ENCODE measurements at regions not wholly inside any gene's neighbourhood (a gene's known extent, or its start where the extent isn't known, plus 50 kb on each side); places are given as distances from the start of the nearest gene placed in this dataset.

DNA sequence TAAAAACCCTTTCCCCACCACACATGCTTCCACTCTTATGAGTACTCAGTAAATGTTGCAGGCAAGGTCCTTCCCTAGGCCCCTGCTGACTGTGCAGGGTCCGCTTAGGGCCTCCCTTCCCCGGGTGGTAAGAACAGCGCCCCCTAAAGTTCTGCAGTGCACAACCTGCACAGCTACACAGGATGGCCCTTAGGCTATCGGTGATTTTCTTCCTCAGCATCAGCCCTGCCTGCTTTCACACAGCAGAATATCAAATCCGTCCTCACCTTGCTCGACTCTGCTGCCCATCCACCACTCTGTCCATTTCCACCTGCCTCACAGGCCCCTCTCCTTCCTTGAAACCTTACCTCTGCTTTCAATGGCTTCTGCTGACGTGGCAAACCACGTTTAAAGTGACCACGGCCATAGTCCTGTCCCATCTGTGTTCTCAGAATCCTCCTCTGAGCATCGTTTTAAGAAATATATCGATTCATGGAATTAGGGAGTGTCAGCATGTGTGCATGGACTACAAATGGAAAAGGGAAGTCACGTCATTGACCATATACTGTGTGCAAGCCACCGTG is 51.4 kb upstream of the TMEM132E start:
- no peak for DNase-seq

DNA sequence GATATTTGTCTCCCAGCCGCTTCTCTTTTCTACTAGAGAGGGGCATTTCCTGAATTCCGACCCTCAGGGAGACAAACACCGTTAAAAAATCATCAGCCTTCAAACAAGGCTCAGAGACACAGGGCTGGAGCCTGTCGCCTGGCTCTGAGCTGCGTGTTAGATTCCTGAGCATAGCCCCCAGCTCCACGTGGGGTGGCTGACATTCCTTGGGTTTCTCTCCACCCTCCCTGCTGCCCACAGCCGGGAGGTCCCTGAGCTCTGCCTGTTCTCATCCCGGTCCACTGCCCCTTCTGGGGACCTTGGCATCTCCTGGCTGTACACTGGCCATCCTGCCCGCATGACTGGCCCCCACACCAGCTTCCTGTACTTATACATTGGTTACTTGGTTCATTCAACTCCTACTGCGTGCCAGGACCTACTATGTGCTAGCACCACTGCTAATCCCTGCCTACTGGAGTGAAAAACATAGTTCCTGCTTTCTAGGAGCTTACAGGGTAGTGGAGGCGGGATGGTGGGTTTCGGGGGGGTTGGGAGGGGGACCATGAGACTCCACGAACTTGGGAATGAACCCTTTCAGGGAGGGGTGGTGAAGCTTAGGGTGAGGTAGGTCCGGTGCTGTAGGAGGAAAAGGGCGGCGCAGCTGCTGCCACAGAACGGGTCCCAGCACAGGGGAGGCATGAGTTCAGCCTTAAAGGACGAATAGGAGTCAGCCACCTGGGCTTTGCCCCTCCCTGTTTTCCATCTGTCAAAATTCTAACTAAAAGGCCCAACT is 52.1 kb upstream of the TMEM132E start:
- no peak for DNase-seq

DNA sequence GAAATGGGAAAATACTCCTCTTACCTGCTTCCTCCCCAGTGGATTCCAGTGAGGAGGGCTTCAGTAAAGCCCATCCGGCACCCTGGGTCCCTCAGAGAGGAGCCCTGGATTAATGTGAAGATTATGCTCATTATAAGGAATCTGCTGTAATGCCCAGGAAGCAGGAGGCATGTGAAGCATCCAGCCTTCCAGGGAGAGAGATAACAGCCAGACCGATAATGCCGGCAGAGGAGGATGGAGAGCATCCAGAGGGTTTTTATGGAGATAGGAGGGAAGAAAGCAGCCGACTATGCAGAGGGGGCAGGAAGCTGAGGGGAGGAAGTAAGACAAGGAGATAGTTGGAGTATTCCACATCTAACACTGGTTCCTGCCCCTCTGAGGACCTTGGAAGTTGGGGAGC is 53.7 kb upstream of the TMEM132E start:
- no peak for DNase-seq

DNA sequence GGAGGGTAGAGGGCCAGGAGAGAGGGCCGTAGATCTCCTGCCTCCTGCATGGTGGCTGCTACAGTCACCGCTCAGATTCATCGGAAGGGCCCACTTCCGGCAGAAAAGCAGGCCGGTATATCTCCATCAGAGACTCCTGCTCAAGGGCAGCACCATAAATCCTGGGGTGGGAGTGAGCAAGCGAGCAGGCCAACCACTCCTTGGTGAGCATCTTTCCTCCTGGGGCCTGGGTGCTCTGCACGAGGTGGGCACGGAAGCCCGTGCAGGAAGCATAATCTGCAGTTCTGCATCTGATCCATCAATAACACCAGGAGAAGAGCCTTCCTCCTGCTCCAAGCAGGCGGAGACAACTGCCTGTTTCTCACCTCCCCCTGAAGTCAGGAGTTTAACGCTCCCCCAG is 57.4 kb upstream of the TMEM132E start:
- no peak for DNase-seq

DNA sequence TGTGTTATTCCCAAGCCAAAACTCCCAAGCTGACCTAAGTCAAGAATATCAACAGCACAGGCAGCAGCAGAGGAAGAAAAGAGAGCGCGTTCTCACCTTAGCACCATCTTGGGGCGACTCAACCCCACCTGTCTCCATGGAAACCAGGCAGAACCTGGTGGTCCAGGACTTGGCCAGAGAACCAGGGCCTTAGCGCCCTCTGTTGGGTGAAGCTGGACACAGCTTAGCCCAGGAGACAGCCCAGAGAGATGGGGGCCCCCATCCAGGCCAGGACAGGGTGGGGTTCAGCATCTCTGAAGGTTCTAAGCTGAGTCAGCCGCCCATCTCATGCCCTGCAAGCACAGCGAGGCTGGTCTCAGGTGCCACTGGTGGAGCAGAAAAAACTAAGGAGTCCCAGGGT is 60.1 kb upstream of the TMEM132E start:
- no peak for DNase-seq

DNA sequence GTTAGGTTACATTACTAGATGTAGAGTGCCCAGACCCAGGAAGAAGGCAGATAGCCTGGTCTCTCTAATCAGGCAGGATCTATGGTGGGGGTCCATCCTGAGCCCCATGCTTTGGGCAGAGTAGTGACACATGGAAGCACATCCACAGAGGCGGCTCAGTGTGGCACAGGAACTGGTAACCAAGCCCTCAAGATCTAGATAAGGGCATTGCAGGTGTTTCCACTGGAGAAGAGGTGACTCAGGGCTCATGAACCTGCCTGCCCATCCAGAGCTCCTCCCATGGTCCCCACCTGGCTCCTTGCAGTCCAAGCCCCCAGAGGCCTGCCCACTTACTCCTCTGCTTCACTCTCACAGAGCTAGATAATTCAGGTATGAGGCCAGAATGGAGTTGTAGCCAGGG is 62.0 kb upstream of the TMEM132E start:
- no peak for DNase-seq

DNA sequence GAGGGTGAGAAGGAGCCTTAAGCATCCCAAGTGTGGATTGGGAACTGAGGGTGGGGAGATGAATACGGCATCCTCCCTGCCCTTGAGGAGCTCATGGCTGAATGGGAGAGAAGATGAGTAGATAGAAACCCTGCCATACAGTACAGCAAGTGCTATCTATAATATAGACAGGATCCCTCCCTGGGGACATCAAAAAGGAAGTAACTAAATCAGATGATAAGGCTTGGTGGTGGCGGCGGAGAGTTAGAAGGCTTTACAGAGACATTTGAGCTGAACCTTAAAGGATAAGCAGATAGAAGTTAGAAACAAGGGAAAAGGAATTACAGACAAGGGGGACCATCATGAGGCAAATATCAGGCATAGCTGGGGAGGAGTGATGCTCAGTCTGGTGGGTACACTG is 67.5 kb upstream of the TMEM132E start:
- DNase-seq: no peak

DNA sequence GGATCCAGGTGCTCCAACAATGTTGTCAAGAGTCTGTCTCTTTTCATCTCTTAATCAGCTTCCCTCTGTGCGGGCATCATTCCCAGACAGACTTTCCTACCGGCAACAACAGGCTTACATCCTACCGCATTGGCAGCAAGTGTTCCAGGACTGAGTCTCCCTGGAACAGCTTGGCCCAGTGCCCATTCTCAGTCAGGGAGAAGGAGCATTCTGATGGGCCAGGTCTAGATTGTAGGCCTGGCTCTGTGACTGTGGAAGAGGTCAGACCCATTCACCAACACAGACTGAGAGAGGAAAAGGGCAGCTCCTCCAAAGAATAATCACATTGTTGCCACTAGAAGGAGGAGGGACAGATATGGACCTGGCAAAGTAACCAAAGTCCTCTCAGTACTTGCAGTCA is 68.1 kb upstream of the TMEM132E start:
- DNase-seq: no peak

DNA sequence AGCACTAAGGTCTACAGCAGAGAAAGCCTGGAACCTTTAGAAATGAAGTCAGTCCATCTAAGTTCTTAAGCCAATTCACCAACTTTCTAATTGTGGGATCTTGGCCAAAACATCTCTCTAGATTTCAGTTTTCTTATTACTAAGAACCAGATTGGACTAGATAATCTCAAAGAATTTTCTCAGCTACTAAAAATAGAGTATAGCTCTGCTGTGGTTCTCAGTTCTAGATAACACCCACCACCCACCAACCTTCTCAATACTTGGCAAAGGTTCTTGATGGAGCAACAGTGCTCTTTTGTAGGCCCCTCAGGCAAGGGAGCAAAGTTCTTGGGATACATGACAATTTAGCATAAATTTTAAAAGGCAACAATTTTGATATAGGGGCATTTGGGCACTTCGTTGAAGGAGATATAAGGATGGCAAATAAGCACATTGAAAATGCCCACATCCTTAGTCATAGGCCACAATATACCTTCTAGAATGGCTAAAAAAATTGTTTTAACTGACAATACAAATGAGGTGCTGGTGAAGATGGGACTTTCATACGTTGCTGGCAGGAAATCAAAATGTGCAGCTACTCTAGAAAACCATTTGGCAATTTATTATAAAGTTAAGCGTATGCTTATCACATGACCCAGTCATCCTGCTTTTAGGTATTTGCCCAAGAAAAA is 74.4 kb upstream of the TMEM132E start:
- no peak for DNase-seq

DNA sequence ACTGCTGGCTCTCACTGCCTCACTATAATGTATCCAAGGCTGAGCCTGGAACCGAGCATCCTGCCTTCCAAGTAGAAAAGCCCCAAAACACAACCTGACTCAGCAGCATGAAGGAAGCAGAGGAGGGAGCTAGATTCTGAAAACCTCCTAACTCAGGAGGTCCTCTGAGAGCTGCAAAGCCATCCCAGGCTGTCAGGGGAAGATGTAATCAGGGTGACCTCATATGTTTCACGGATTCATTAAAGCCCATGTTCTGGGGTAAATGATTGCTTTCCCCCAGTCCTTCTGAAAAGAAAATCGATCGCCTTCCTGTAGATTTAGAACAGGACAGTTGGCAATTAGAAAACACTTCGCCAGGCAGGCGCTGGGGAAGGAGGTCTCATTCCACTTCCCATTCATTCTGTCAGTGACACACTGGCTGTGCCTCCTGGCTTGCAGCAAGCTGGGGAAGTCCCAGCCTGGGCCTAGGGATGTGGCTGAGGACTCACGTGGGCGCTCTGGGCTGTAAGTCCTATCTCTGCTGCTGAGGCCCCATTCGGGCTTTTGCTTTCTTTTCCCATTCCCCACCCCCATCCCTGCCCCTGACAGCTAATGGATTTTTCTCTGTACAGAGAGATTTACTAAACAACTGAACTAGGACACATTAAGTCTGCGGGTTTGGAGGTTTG is 75.7 kb upstream of the TMEM132E start:
- DNase-seq: no peak

DNA sequence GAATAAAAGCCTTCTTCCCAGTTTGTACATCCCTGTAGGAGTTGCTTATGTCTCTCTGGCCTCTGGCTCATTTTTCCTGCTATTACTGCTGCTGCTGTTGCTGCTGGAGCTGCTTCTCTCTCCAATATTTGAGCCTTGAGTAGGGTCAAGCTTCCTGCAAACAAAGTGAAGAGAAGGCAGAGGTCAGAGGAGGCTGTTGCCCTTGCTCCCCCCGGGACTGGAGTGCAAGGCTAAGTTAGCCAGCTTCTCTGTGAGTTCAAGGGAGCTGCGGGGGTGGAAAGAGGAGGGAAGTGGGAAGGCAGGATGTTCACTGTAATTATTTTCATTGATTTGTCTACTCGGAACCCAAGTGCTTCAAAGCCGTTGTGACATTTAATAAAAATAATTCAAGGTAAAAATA is 77.0 kb upstream of the TMEM132E start:
- no peak for DNase-seq

DNA sequence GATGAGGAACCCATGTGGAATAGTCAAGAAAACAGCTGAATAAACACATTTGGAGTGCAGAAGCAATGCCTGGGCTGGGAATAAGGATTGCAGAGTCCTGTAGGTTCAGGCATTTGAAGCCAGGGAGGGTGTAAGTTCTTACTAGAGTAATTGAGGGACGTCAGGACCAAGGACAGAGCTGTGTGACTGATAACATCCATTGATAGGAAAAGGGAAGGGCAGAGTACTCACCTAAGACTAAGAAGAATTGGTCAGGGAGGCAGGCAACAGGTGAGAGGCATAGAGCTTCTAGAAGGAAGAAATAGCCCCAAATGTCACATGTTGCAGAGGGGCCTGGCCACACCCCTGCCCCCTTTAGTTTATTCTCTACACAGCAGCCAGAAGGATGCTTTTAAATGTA is 79.8 kb upstream of the TMEM132E start:
- DNase-seq: no peak

DNA sequence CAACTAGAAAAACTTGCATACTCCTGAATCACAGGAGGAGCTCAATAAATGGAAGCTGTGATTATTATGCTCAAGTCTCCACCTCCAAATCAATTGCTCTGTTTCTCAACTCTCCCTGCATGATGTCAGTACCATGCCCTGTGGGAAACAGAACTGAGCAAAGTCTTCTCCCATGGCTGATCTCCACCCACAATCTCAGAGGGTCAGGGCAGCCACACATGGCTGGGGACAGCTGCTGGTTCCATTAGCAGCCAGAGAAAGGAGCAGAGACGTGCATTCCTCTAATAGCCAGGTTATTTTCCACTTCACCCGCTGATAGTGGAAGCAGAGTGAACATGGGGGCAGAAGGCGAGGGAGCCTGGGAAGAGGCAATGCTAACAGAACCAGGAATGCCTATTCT is 85.5 kb upstream of the TMEM132E start:
- DNase-seq: no peak

DNA sequence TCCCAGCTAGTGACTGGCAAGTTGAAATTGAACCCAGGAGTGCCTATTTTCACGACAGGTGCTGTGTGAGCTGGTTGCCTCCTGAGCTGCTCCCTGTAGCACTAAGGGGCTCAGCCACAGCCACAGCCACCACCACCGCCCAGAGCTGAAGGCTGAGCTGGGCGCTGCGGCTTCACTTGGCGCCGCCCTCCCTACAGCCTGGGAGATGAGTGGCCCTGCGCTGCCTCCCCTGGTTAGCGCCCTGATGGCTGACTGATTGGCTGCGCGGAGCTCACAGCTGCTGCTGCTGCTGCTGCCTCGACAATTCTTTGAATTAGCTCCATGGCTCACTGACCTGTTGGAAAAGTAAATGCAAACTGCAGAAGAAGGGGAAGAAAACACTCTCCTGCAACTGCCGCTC is 91.8 kb upstream of the TMEM132E start:
- no peak for DNase-seq

DNA sequence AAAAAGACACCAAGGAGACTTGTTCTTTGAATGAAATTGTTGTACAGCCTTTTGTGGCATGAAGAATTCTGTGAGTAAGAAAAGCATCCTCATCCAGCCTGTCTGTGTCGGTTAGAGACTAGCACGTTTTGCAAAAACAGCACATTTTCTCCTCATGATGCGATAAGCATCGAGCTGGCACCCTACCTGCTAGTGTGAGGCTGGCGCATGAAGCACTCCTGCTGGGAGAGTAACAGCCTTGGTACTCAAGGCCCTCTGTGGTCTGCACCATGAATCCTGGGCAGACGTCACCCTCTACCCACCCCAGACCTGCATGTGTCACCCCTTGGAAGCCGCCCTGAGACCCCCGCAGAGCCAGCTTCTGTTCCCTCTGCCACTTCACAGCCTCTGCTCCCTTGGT is 92.6 kb upstream of the TMEM132E start:
- no peak for DNase-seq

DNA sequence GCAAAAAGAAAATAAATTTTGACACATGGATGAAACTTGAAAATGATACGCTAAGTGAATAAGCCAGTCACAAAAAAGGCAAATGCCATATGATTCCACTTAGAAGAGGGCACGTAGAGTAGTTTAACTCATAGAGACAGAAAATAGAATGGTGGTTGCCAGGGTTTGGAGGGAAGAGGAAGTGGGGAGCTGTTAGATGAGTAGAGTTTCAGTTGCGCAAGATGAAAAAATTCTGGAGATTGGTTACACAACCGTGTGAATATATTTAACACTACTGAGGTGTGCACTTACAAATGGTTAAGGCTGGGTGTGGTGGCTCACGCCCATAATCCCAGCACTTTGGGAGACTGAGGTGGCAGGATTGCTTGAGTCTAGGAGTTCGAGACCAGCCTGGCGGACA is 93.4 kb upstream of the TMEM132E start:
- DNase-seq: no peak

DNA sequence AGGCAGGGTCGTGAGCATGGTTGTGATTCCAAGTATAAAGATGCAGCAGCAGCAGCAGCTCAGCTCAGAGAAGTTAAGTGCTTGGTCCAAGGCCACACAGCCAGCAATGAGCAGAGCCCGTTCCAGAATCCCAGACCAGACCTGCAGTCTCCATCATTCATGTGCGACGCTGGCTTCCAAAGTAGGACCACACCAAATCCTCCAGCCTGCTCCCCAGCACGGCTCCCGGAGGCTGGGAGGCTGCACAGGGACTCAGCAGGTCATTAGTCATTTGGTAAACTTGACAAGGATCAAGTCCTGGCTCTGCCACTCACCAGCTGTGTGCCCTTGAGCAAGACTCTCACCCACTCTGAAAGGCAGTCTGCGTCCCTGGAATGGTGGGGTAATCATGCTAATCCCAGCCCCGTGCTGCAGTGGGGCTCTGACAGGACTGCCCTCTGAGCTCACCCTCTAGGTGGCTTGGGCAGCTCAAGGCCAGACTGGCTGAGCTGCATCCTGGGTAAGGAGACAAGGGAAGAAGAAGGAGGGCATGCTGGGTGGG is 95.1 kb upstream of the TMEM132E start:
- DNase-seq: no peak

DNA sequence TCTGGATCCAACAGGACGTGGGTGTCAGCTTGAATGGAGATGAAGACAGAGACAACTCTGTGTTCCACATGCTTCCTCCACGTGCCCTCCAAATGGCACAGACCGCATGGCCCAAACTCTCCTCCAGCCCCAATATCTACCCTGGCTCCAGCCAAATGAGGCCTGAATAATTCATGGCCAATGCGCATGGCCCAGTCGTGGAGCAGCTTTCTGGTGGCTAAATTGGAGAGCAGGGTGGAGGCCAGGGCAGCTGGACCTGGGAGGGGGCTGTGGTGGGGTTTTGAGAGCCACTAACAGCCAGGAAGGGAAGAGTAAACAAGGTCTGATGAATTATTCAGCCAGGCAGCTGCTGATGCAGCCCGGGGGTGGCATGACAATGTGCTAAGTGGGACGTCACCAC is 96.7 kb upstream of the TMEM132E start:
- no peak for DNase-seq

DNA sequence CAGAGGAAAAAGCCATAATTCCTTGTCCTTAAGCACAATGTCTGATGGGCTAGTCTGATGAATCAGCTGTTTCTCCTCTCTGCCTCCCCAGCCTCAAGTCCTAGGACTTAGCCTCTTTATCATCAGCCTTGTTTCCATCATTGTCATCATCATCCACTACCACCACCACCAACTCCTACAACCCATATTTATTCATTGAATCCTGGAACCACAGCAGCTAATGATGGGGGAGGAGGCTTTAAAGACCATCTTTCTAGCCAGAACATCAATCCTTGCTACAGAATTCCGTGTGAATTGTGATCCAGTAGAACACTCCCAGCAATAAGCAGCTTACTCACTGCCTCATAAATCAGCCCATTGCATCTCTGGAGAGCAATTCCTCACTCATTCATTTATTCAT is 97.6 kb upstream of the TMEM132E start:
- DNase-seq: no peak

DNA sequence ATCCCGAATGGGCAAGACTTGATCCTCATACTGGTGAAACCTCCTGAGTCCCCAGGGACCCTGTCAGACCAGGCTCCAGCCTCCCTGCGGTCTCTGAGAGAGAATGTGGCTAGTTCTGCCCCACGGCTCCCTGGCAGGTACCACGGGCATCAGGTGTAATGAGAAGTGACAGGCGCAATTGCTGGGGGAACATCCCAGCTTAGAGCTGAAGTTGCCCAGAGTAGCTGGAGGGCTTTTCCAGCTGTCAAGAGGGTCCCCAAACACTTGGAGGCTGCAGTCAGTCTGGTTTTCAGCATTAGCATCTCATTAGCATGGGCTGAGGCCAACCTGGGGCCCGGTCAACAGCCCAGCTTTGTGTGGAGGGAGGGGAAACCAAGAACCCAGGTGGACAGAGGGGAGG is 100.0 kb upstream of the TMEM132E start:
- no peak for DNase-seq

DNA sequence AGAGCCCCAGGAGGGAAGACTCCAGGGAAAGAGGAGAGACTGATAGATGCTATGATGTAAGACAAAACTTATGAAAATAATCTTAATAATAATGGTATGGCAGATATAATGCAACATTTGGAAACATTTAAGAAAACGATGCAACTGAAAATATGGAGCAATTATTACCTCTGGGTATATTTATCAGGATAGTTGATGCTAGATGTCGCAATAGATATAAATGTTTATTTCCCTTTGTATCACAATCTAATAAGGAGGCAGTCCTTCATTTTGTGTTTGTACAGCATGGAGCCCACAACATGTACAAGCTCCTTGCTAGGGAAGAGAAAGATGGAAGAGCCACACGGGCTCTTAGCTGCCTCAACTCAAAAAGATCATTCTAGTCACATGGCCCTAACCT is 101.1 kb upstream of the TMEM132E start:
- no peak for DNase-seq

DNA sequence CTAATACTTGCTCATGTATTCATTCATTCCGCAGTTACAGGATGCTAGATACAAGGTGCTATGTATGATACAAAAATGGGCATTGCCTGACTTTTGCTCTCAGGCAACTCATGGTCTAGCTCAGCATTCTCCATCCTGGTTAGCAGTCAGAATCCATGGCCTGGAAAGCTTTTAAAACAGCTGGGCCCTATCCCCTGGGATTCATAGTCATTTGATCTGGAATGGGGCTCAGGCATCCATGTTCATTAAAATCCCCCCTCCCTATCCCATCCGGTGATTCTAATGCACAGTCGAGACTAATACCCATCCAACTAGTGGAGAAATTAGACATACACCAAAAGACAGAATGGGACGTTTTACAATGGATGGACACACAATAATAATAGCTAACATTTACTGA is 104.1 kb upstream of the TMEM132E start:
- DNase-seq: no peak

DNA sequence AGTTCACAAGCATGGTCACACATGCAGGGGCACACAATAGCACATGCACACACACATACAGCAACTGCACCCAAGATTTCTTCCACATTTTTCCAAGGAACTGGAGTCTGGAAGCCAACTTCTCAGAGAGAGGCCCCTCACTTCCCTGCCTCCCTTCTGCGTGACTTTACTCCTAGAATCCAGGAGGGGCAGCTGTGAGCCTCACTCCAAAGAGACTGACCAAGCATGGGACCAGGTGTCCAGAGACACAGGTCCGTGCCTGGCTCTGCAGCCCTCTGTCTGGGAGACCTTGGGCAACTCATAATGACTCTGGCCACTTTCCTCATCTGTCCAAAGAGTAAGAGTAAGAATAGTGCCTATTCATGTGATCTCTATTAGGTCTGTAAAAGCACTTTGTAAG is 104.7 kb upstream of the TMEM132E start:
- DNase-seq: no peak

DNA sequence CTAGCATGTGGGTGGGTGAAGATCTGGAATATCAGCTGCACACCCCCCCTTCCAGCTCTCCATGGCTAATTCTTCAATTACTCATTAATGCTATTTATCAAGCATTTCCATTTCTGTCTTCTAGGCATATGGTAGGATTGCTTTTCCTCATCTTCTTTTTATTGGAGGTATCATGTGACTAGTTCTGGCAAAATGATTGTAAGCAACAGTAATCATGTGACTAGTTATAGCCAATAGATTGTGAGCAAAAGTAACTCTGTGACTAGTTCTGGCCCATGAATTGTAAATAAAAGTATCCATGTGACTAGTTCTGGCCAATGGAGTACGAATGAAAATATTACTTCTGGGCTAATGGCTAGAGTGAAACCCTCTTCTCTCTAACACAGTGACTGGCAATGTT is 107.0 kb upstream of the TMEM132E start:
- no peak for DNase-seq
